HT-29 (cell line): ENCODE measurements at regions not wholly inside any gene's neighbourhood (a gene's known extent, or its start where the extent isn't known, plus 50 kb on each side); places are given as distances from the start of the nearest gene placed in this dataset. TPM values are rescaled to one million over a fixed set of nuclear protein-coding genes. Genes with fewer than 3 reads are reported as not detected.

Experiments
- DNase-seq: peaks from one replicate; pipeline ENCODE4 v3.0.0-alpha.2; 2015; ENCODE audit warnings: low spot score
- small RNA-seq: library from RNA; depleted of rRNA; stranded (forward); fragments of <200 nt; gene quantifications from one replicate; pipeline ENCODE3, GENCODE V24; 2014

DNA sequence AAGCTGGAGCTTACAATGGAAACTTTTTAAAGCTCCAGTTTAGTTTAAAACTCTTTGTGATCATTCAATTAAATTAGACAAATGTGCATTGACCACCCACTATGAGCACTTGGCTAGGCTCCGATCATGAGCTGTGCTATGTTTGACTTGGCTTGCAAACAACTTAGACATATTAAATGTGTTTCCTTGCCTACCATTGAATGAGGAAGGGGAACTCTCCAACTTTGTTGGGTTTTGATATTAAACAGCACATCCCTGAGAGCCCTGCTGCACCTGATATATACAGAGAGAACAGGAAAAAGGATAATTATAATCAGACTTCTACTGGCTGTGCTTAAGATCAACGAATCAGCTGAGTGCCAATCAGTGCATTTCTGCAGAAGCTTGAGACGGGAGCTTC, 71.4 kb upstream of the ADGRL3 start:
- no peak for DNase-seq

DNA sequence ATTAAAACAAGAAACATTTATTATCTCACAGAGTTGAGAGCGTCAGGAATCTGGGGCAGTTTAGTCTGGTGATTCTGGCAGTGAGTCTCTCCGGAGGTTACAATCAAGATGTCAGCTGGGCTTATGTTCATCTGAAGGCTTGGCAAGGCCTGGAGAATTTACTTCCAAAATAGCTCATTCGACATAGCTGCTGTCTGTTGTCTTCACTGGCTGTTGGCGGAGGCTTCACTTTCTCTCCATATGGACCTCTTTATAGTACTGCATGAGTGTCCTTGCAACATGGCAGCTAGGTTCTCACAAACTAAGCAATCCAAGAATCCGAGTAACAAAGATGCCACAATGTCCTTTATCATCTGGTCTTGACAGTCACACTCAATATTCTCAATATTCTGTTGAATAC, 70.2 kb upstream of the ADGRL3 start:
- no peak for DNase-seq

DNA sequence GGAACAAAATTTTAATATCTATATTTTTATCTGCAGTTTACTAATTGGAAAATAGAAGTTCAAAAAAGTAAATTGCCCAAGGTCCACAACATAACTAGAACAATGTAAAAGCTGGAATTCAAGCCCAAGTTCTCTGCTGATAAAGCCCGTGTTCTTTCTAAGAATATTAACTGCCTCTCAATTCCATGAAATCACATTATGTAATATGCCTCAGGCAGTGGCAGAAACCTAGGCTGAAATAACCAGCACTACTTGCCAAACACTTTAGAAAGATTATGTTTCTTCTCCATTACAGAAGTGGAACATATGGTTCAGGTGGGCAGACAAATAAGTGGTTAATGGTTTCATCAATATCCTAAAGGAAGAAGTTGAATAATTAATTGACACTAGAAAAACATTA, 56.7 kb upstream of the ADGRL3 start:
- DNase-seq = no peak

DNA sequence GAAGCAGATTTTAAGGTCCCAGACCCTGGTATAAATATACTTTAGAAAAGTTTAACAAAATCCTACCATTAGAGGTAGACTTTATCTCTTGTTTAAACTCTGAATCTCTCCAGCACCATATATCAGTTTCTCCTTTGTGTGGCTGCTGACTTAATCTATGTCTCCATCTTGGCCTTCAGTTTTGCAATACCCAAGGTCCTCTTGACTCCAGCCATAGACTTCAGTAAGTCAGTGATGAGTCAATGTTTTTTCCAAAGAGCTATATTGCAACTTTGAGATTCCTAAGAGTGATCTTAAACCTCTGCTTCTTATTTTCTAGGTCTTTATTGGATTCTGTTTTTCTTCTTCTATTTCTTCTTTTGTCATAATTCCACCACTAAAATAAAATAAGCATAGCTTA, 50.8 kb upstream of the ADGRL3 start:
- no peak for DNase-seq

Small RNAs in the stretch of these regions (small RNA-seq; reads per million reads assigned to genes)
- gene MIR548AG1 (not detected), gene RF00019 (not detected), gene RNU6-1325P (not detected)
